ENCODE measurements at regions not wholly inside any gene's neighbourhood (a gene's known extent, or its start where the extent isn't known, plus 50 kb on each side); places are given as distances from the start of the nearest gene placed in this dataset.
A peak's percentile ranks its signal among the peaks of the same experiment; 100 is the strongest.
"Not testable (repeated sequence)": the region's sequence is repeated elsewhere in the genome, so short reads cannot be mapped to it uniquely, and the experiment has no call there.

DNA sequence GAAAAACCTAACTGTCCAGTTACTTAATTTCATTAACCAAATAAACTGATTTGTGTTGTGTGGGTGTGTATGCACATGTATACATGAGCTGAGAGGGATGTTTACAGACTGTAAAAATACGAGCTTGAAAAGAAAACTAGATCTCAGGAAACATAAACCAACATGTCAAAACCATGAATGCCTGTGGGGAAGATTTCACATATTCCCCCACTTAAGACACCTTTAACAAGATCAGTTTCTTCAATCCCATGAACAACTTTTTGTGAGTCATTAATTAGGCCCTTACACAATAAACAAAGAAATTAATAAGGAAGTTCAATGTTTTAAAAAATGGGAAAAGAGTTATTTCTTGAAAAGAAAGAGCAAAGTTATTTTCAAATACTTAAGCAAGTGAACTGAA is 170.8 kb downstream of the ZNF674 start:
- DNase-seq (ENCODE audit: low read depth): no peak
- no peak overlapping the region for H3K4me3 ChIP-seq (ENCODE audit: low read depth, low read length)

GRCh38 chrX:46367491-46367890 is 177.7 kb downstream of the ZNF674 start:
- no peak overlapping the region for H3K4me3 ChIP-seq (ENCODE audit: low read depth, low read length)
- no peak for DNase-seq (ENCODE audit: low read depth)

DNA sequence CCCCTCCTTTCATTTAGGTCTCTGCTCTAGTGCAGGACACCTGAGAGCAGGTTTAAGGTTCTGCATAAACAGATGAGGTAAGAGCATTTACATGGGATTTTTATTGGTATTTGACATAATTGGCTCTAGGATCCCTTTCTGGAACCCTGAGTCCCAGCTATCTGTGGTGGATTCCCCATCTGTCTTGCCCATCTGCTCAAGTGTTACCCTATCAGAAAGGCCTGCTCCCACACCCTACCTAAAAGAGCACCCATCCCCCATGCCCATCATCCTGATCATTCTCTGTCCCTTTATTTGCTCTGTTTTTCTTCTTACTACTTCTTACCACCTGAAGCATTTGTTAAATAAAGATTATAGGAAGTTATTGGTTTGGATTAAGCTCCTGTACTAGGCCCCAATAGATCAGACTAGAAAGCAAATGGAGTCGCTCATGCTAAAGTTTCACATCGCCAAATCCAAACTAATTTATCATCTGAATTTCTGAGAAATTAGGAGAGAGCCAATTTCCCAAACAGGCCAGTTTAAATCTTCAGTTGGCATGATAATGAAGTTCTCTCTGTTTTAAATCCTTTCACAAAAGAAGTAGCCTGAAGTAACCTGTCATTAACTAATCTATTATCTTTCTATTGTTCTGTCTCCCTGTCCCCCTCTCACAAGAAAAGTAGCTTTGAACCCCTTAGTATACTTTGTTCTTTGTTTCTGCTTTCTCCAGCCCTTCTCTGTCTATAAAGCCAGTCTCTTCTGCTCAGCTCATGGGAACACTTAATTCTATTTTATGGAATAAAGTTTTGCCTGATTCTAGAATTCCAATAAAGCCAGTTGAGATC is 178.6 kb downstream of the ZNF674 start:
- no peak overlapping the region for H3K4me3 ChIP-seq (ENCODE audit: low read depth, low read length)
- DNase-seq (ENCODE audit: low read depth): no peak

DNA sequence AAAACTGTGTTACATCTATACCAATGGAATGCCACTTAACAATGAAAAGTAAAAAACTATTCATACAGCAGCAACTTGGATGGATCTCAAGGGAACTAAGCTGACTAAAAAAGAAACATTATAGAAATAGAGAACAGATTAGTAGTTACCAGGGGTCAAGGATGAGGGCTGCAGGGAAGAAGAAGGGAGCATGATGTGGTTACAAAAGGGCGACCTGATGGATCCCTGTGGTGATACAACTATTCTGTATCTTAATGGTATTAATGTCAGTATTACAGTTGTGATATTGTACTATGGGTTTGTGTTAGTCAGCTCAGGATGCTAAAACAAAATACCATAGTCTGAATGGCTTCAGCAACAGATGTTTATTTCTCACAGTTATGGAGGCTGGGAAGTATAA is 190.7 kb downstream of the ZNF674 start:
- peak; percentile 15 for DNase-seq (ENCODE audit: low read depth)

GRCh38 chrX:46341767-46342322 is 203.4 kb downstream of the ZNF674 start:
- no peak for DNase-seq (ENCODE audit: low read depth)
- no peak overlapping the region for H3K4me3 ChIP-seq (ENCODE audit: low read depth, low read length)

More for the DNA sequence above, 190.7 kb downstream of the ZNF674 start:
- no peak overlapping the region for H3K4me3 ChIP-seq (ENCODE audit: low read depth, low read length)

GRCh38 chrX:46340696-46341095 is 204.5 kb downstream of the ZNF674 start:
- H3K4me3 ChIP-seq (ENCODE audit: low read depth, low read length): no peak overlapping the region
- DNase-seq (ENCODE audit: low read depth): no peak

GRCh38 chrX:46333550-46333949 is 211.7 kb downstream of the ZNF674 start:
- DNase-seq (ENCODE audit: low read depth): no peak
- H3K4me3 ChIP-seq (ENCODE audit: low read depth, low read length): no peak overlapping the region

DNA sequence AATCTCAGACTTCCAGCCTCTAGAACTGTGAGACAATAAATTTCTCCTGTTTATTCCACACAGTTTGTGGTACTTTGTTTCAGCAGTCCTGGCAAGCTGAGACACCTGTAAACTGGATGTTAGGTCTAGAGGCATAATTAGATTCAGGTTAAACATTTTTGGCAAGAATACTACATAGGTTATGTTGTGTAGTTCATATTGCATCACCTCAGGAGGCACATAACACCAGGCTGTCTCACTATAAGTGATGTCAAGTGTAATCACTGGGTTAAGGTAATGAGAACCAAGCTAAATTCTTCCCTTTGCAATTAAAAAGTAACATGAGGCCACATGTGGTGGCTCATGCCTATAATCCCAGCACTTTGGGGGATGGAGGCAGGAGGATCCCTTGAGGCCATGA is 214.2 kb downstream of the ZNF674 start:
- DNase-seq (ENCODE audit: low read depth): no peak
- no peak overlapping the region for H3K4me3 ChIP-seq (ENCODE audit: low read depth, low read length)

- no peak overlapping the region for H3K4me3 ChIP-seq (ENCODE audit: low read depth, low read length)
- no peak for DNase-seq (ENCODE audit: low read depth)
These were observed 214.7 kb downstream of the ZNF674 start for GRCh38 chrX:46330513-46330912.

DNA sequence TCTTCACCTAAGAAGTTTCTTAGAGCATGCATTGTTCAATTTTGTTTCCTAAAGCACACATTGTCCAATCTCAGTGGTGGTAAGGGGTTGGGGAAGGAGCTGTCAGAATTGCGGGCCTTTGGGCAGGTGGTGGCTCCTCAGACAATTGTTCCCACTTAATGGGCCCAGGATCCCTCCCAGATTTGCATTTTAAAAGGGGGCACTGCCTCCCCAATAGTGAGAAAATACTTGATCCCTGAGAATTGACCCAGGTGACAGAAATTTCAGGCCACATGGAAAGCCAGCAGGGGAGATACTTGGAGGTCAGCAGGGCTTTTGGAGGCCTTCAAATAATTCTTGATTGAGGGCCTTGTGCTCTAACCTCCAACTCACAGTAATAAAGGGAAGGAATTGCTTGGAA is 217.1 kb downstream of the ZNF674 start:
- no peak for DNase-seq (ENCODE audit: low read depth)
- H3K4me3 ChIP-seq (ENCODE audit: low read depth, low read length): no peak overlapping the region

DNA sequence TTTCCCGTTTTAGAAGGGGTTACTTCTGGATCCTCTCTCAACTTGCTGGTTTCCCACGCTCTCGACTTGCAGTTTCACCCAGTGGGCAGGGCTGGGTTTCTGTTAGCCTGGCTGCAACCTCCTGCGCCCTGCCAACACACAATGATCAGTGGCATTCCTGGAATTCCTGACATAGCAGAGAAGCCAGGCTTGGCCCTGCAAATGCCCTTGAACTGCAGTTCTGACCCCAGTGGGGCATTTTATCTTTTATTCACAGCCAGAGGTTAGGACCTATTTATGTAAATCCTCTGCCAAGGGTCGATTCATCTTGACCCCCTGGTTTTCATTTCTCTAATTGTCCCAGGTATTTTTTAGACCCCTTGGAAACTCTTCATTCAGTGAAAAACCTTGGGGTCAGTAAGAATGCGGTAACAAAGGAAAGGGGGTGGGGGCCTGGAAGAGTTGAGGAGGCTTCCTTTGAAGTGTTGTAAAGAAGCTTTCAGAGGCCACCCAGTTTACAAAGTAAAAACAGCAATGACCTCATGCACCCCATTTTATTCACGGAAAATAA is 217.6 kb downstream of the ZNF674 start:
- DNase-seq (ENCODE audit: low read depth): no peak
- H3K4me3 ChIP-seq (ENCODE audit: low read depth, low read length): no peak overlapping the region

DNA sequence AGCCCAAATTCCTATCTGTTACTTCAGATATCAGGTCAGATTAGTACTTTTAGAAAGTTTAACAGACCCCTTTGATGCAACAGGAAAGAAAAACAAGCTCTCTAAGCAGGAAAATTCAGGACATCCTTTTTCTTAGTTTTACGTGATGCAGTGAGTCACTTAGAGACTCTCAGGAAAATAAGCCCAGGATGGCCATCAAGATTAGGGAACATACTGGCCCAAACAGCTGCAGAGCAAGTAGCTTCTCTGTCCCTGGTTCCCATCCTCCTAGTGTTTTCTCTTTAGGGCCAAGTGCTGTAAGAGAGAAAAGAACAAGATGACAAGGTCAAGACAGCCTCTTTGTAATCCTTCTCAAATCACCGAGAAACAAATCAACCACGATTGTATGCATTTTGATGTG is 219.1 kb downstream of the ZNF674 start:
- no peak overlapping the region for H3K4me3 ChIP-seq (ENCODE audit: low read depth, low read length)
- DNase-seq (ENCODE audit: low read depth): no peak

DNA sequence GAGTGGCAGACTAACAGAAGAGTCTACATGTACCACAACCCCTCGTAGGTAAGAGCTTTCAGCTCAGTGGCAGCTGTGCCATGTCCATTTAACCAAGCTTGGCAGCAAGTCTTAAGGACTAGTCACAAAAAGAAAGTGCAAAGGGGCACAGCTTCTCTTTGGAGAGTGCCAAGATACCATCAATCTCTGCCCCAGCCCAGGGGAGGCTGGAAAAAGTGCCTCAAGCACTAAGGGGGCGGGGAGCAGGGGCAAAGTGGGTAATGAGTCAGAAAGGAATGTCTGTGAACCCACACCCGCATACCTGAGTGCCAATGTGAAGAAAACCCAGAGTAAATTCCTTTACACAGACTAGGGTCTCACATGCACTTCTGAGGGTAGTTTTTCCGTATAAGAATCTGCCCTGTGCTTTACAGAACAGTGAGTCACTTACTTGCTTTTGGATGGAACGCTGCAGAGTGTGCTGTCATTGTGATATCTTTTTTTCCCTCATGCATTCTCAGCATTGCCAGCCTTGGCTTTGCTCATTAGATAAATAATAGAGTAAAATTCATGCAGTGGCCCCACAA is 219.8 kb downstream of the ZNF674 start:
- H3K4me3 ChIP-seq (ENCODE audit: low read depth, low read length): no peak overlapping the region
- peak; percentile 40 for DNase-seq (ENCODE audit: low read depth)

DNA sequence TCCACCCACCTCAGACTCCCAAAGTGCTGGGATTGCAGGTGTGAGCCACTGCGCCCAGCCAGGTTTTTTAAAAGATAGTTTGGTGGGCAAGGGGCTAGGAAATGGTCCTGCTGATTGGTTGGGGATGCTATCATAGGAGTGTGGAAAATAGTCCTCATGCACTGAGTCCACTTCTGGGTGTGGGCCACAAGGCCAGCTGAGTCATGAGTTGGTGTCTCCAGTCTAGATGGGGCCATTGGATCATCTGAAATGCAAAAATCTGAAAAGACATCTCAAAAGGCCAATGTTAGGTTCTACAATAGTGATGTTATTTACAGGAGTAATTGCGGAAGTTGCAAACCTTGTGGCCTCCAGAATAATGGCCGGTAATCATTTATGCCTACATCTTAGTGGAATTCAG is 221.1 kb downstream of the ZNF674 start:
- no peak overlapping the region for H3K4me3 ChIP-seq (ENCODE audit: low read depth, low read length)
- no peak for DNase-seq (ENCODE audit: low read depth)

- H3K4me3 ChIP-seq (ENCODE audit: low read depth, low read length); DNase-seq (ENCODE audit: low read depth): not testable (repeated sequence)
These were observed 222.3 kb downstream of the ZNF674 start for GRCh38 chrX:46322929-46323328.

DNA sequence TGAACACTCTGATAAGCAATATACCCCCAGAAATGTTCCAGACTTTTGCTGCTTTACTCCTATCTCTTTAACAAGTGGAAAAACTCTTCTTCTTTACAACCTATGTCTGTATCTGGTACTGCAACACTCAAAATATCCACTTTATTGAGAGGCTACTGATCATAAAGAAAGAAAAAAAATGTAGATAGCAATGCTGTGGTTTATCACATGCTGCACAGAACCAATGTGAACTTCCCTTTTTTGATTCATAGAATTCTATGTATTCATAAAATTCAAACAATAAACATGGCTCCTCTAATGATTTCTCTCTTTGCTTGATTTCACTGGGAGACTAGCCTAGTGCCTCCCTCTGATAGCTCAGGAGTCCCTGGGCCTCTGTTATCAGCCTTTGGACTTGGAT is 223.5 kb downstream of the ZNF674 start:
- H3K4me3 ChIP-seq (ENCODE audit: low read depth, low read length): no peak overlapping the region
- no peak for DNase-seq (ENCODE audit: low read depth)

DNA sequence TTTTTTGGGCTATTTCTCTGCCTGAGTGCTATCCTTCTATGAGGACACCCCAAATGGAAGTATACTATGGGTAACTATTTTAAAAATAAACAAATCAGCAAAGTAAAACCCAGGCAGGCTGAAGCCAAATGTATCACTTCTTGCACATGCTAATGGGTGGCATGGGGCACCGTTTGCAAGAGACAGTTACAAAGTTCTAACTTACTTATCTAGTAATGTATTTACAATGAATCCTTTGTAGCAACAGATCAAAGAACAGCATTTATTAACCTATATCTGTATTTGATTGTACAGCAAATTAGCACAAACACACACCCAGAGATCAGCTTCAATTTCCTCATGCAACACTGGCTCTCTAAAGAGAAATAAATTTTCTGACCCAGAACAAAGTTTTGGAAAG is 225.5 kb downstream of the ZNF674 start:
- H3K4me3 ChIP-seq (ENCODE audit: low read depth, low read length): no peak overlapping the region
- no peak for DNase-seq (ENCODE audit: low read depth)

GRCh38 chrX:46318551-46318950 is 226.7 kb downstream of the ZNF674 start:
- H3K4me3 ChIP-seq (ENCODE audit: low read depth, low read length): no peak overlapping the region
- no peak for DNase-seq (ENCODE audit: low read depth)

DNA sequence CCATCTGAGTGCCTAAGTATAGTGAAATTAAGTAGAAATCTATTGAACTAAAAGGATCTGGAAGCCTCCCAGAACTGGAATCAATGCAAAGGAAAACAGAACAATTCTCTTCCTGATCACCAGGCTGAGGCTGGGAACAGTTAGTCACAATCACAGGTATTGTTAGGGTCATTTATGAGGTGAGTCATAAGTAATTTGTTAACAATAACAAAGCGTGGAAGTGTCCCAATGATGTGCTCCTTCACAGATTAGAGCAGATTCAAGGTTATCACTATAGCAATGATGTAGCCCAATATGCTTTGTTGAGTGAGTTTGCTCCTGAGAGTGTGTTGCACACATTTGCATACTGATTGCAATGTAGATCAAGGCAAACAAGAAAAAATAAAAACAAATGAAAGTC is 228.1 kb downstream of the ZNF674 start:
- DNase-seq (ENCODE audit: low read depth): no peak
- H3K4me3 ChIP-seq (ENCODE audit: low read depth, low read length): no peak overlapping the region

GRCh38 chrX:46311581-46312120 is 233.6 kb downstream of the ZNF674 start:
- no peak overlapping the region for H3K4me3 ChIP-seq (ENCODE audit: low read depth, low read length)
- no peak for DNase-seq (ENCODE audit: low read depth)
